ENCODE measurements at regions not wholly inside any gene's neighbourhood (a gene's known extent, or its start where the extent isn't known, plus 50 kb on each side); places are given as distances from the start of the nearest gene placed in this dataset.

DNA sequence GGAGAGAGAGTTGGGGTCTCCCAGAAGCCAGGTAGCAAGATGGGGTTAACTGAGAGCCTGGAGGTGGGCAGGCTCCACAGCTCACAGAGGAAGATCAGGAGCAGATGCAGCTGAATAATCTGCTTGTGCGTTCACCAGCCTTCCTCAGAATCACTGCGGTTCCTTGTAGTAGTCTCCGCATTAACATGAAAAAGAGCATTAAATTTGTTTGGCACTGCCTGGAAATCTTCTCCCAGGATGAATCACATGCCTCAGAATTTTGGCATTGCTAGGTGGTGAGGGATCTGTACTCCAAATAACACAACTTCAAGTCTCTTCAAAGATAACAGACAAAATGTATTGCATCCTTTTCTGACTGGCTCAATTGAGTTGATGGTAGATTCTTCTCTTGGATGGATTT lies 700.6 kb upstream of the ARRDC4 start:
- Histone ChIP-seq H3K4me2 (ENCODE audit: insufficient read depth, low read length) (no peak overlapping the region), H3K9me3 (replicated peaks; ENCODE audit: control insufficient read depth, insufficient read depth, low read length) (no peaks in the 10 kb centered on the region), H3K27ac (ENCODE audit: insufficient read depth, low read depth, low read length) (no peak overlapping the region), H4K20me1 (replicated peaks; ENCODE audit: control insufficient read depth, extremely low read depth, insufficient read depth, low read length) (no peaks in the 10 kb centered on the region), H3K36me3 (ENCODE audit: control insufficient read depth in 2 of 2, extremely low read depth in 1 of 2, insufficient read depth in 2 of 2, low read length in 2 of 2) (no peaks in the 10 kb centered on the region), H3K9ac (replicated peaks; ENCODE audit: extremely low read depth, insufficient read depth, low read length) (no peak overlapping the region), H2AFZ (ENCODE audit: low read depth, low read length) (no peak overlapping the region), H3K9me1 (replicated peaks; ENCODE audit: control insufficient read depth, extremely low read depth, insufficient read depth, low read length) (no peaks in the 10 kb centered on the region), H3K4me3 (replicated peaks in 1 of 3; ENCODE audit: insufficient read depth in 1 of 3, low read depth in 1 of 3, low read length in 3 of 3) (no peak overlapping the region), H3K4me1 (ENCODE audit: control insufficient read depth, extremely low read depth, insufficient read depth, low read length) (no peaks in the 10 kb centered on the region), H3K79me2 (ENCODE audit: control insufficient read depth, insufficient read depth, low read length) (no peaks in the 10 kb centered on the region), H3K27me3 (ENCODE audit: control insufficient read depth in 2 of 2, insufficient read depth in 2 of 2, low read length in 2 of 2) (no peaks in the 10 kb centered on the region)
- no TSS peak for BruUV-seq (replicated peaks)
- no peak for FAIRE-seq
- intact Hi-C loops (cut with micrococcal nuclease), result no loop called here
- DNase-seq (ENCODE audit: low read depth, low spot score), result no peak
- ChIA-PET POLR2A (no interaction called here), CTCF (interaction anchor here (0.6 to 1.6 kb wide), 2 partner anchors 14 to 410 kb away, joined by 4 to 7 read pairs; no protein-coding TSS in a partner anchor)
- TF ChIP-seq POLR2AphosphoS5 (IDR thresholded peaks at IDR 0.05; ENCODE audit: insufficient read depth, low read depth, low read length), result no peak
- TF ChIP-seq MYC (IDR thresholded peaks at IDR 0.05; ENCODE audit: low read depth, low read length), result no peak
- TF ChIP-seq, protein P1, sequence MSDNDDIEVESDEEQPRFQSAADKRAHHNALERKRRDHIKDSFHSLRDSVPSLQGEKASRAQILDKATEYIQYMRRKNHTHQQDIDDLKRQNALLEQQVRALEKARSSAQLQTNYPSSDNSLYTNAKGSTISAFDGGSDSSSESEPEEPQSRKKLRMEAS (IDR thresholded peaks at IDR 0.05; ENCODE audit: insufficient read depth, insufficient read length), result no peak
- no peak for TF ChIP-seq POLR2A (IDR thresholded peaks at IDR 0.05; ENCODE audit: low read depth, low read length)
- TF ChIP-seq FOS (IDR thresholded peaks at IDR 0.05; ENCODE audit: borderline replicate concordance, insufficient read depth, low read length), result no peak
- no peak for TF ChIP-seq GATA2 (IDR thresholded peaks at IDR 0.05; ENCODE audit: insufficient read depth, insufficient read length, low read depth, low read length)
- no peak for TF ChIP-seq EZH2 (IDR thresholded peaks at IDR 0.05; ENCODE audit: borderline replicate concordance, low read depth, low read length, severe bottlenecking)
- TF ChIP-seq JUN (IDR thresholded peaks at IDR 0.05; ENCODE audit: borderline replicate concordance, insufficient read depth, insufficient read length, low read depth), result no peak
- TF ChIP-seq, protein P2, sequence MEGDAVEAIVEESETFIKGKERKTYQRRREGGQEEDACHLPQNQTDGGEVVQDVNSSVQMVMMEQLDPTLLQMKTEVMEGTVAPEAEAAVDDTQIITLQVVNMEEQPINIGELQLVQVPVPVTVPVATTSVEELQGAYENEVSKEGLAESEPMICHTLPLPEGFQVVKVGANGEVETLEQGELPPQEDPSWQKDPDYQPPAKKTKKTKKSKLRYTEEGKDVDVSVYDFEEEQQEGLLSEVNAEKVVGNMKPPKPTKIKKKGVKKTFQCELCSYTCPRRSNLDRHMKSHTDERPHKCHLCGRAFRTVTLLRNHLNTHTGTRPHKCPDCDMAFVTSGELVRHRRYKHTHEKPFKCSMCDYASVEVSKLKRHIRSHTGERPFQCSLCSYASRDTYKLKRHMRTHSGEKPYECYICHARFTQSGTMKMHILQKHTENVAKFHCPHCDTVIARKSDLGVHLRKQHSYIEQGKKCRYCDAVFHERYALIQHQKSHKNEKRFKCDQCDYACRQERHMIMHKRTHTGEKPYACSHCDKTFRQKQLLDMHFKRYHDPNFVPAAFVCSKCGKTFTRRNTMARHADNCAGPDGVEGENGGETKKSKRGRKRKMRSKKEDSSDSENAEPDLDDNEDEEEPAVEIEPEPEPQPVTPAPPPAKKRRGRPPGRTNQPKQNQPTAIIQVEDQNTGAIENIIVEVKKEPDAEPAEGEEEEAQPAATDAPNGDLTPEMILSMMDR (IDR thresholded peaks at IDR 0.05; ENCODE audit: extremely low read depth in 1 of 2, insufficient read depth in 1 of 2, low read depth in 1 of 2, low read length in 2 of 2), result no peak
- dilution Hi-C loops (cut with MboI; ENCODE audit: extremely low pct_ligation_motif_present, low sequenced_read_pairs), result no loop called here

Measured in endothelial cell of umbilical vein (primary cell).